Retina (tissue), 1 donor: ENCODE measurements at regions not wholly inside any gene's neighbourhood (a gene's known extent, or its start where the extent isn't known, plus 50 kb on each side); places are given as distances from the start of the nearest gene placed in this dataset.
A peak's percentile ranks its signal among the peaks of the same experiment; 100 is the strongest.

Experiments
- DNase-seq: peaks from one replicate; pipeline ENCODE4 v3.0.0-alpha.2; 2016

GRCh38 chr2:22521620-22522019 lies 863.4 kb upstream of the KLHL29 start:
- DNase-seq: no peak

GRCh38 chr2:22525681-22526080 lies 859.3 kb upstream of the KLHL29 start:
- DNase-seq: no peak

GRCh38 chr2:22530131-22530530 lies 854.8 kb upstream of the KLHL29 start:
- DNase-seq: no peak

- DNase-seq: no peak
These were observed 848.8 kb upstream of the KLHL29 start for GRCh38 chr2:22536133-22536532.

- no peak for DNase-seq
These were observed 830.5 kb upstream of the KLHL29 start for GRCh38 chr2:22554453-22554852.

- peak; percentile 28 for DNase-seq
These were observed 827.6 kb upstream of the KLHL29 start for GRCh38 chr2:22557406-22557805.

GRCh38 chr2:22560021-22560420 lies 825.0 kb upstream of the KLHL29 start:
- DNase-seq: peak; percentile 73

GRCh38 chr2:22579341-22579740 lies 805.6 kb upstream of the KLHL29 start:
- no peak for DNase-seq

GRCh38 chr2:22582107-22582506 lies 802.9 kb upstream of the KLHL29 start:
- no peak for DNase-seq

- no peak for DNase-seq
These were observed 788.7 kb upstream of the KLHL29 start for GRCh38 chr2:22596306-22596705.

GRCh38 chr2:22600156-22600555 lies 784.8 kb upstream of the KLHL29 start:
- no peak for DNase-seq

- DNase-seq: no peak
These were observed 784.0 kb upstream of the KLHL29 start for GRCh38 chr2:22600999-22601398.

- no peak for DNase-seq
These were observed 780.8 kb upstream of the KLHL29 start for GRCh38 chr2:22604136-22604535.

- DNase-seq: no peak
These were observed 768.9 kb upstream of the KLHL29 start for GRCh38 chr2:22616031-22616430.

- no peak for DNase-seq
These were observed 761.4 kb upstream of the KLHL29 start for GRCh38 chr2:22623620-22624019.

- no peak for DNase-seq
These were observed 758.4 kb upstream of the KLHL29 start for GRCh38 chr2:22626621-22627020.

GRCh38 chr2:22628221-22628620 lies 756.8 kb upstream of the KLHL29 start:
- DNase-seq: no peak

- DNase-seq: no peak
These were observed 756.1 kb upstream of the KLHL29 start for GRCh38 chr2:22628906-22629305.

- DNase-seq: no peak
These were observed 750.8 kb upstream of the KLHL29 start for GRCh38 chr2:22634167-22634566.

- no peak for DNase-seq
These were observed 728.6 kb upstream of the KLHL29 start for GRCh38 chr2:22656426-22656825.

- no peak for DNase-seq
These were observed 711.5 kb upstream of the KLHL29 start for GRCh38 chr2:22673529-22673928.

GRCh38 chr2:22683914-22684313 lies 701.1 kb upstream of the KLHL29 start:
- DNase-seq: no peak

GRCh38 chr2:22690096-22690495 lies 694.9 kb upstream of the KLHL29 start:
- peak; percentile 72 for DNase-seq

GRCh38 chr2:22691666-22692065 lies 693.3 kb upstream of the KLHL29 start:
- DNase-seq: no peak

- peak; percentile 26 for DNase-seq
These were observed 692.2 kb upstream of the KLHL29 start for GRCh38 chr2:22692746-22693145.

GRCh38 chr2:22694300-22694699 lies 690.7 kb upstream of the KLHL29 start:
- no peak for DNase-seq
